ENCODE measurements at regions not wholly inside any gene's neighbourhood (a gene's known extent, or its start where the extent isn't known, plus 50 kb on each side); places are given as distances from the start of the nearest gene placed in this dataset.
"Not testable (repeated sequence)": the region's sequence is repeated elsewhere in the genome, so short reads cannot be mapped to it uniquely, and the experiment has no call there.

DNA sequence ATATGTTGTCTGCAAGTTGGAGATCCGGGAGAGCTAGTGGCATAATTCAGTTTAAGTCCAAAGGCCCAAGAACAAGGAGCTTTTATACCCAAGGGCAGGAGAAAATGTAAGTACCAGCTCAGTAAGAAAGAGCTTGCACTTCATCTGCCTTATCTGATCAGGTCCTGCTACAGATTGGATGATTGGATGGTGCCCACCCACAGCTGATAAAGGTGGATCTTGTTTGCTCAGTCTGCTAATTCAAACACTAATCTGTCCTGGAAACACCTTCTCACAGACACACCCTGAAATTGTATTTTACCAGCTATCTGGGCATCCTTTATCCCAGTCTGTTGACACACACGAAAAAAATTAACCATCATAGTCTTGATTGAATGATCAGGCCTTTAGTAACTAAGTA lies 230.7 kb upstream of the SLC16A7 start:
- DNase-seq (ENCODE audit: extremely low read depth, low read depth) = no peak
- TF ChIP-seq, protein P1, sequence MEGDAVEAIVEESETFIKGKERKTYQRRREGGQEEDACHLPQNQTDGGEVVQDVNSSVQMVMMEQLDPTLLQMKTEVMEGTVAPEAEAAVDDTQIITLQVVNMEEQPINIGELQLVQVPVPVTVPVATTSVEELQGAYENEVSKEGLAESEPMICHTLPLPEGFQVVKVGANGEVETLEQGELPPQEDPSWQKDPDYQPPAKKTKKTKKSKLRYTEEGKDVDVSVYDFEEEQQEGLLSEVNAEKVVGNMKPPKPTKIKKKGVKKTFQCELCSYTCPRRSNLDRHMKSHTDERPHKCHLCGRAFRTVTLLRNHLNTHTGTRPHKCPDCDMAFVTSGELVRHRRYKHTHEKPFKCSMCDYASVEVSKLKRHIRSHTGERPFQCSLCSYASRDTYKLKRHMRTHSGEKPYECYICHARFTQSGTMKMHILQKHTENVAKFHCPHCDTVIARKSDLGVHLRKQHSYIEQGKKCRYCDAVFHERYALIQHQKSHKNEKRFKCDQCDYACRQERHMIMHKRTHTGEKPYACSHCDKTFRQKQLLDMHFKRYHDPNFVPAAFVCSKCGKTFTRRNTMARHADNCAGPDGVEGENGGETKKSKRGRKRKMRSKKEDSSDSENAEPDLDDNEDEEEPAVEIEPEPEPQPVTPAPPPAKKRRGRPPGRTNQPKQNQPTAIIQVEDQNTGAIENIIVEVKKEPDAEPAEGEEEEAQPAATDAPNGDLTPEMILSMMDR (IDR thresholded peaks at IDR 0.05; ENCODE audit: low read depth, low read length) = no peak

DNA sequence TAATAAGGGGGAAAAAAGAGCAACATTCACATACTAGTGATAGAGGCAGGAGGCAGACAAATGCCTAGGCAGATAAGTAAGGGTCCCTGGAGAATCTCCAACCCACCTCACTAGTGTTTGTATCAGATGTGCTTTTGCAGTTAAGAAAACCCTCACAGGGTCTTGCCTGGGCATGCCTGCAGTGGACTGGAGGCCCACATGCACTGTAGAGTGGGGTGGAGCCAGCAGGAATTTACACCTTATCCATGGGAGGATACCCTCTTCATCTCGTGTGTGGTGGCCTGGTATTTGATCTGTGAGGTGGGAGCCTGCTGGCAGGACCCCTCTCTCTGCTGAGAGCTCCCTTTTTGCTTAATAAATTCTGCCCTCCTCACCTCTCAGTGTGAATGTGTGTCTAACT lies 238.0 kb upstream of the SLC16A7 start:
- no peak for DNase-seq (ENCODE audit: extremely low read depth, low read depth)
- TF ChIP-seq, protein P1 (IDR thresholded peaks at IDR 0.05; ENCODE audit: low read depth, low read length) = no peak

DNA sequence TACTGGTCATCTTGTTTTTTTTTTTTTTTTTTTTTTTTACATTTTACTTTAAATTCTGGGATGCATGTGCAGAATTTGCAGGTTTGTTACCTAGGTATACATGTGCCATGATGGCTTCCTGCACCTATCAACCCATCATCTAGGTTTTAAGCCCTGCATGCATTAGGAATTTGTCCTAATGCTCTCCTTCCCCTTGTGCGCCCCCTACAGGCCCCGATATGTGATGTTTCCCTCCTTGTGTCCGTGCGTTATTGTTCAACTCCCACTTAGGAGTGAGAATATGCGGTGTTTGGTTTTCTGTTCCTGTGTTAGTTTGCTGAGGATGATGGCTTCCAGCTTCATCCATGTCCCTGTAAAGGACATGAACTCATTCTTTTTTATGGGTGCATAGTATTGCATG lies 249.6 kb upstream of the SLC16A7 start:
- not testable (repeated sequence) for DNase-seq (ENCODE audit: extremely low read depth, low read depth)

DNA sequence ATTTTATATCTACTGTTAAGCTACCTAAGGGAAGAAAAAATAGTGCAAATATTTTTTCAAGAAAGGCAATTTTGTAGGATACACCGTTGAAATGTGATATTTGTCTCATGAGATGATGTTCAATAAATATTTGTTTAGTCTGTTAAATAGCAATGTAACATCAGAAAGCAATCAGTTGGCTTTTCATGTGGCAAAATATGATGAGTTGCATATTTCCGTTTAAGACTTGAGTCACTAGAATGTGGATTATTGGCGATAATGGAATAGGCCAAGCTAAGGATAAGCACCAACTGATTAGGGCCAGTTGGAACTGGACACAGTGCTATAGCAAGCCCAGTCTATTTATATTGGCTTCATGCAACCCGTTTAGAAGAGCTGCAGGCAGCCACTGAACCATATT lies 250.4 kb upstream of the SLC16A7 start:
- TF ChIP-seq, protein P1 (IDR thresholded peaks at IDR 0.05; ENCODE audit: low read depth, low read length) = no peak

DNA sequence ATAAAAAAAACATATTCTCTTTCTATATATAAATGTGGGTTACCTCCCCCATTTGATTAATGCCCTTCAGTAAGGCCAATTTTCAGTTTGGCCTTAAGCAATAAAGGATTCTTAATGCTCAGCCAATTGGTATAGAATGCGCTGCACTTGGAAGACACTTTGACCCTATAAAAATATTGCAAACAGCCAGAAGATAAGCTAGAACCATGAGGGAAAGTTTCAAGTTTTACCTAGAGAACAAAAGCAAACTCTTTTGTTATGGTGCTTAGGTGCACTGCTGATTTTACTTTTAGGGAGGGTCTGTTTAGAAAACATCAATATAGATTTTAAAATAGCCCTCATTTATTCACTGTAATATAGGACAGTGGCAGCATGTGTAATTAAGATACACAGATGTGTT lies 251.6 kb upstream of the SLC16A7 start:
- no peak for DNase-seq (ENCODE audit: extremely low read depth, low read depth)
- TF ChIP-seq, protein P1 (IDR thresholded peaks at IDR 0.05; ENCODE audit: low read depth, low read length) = no peak

More for the DNA sequence above, 250.4 kb upstream of the SLC16A7 start:
- DNase-seq (ENCODE audit: extremely low read depth, low read depth) = no peak

DNA sequence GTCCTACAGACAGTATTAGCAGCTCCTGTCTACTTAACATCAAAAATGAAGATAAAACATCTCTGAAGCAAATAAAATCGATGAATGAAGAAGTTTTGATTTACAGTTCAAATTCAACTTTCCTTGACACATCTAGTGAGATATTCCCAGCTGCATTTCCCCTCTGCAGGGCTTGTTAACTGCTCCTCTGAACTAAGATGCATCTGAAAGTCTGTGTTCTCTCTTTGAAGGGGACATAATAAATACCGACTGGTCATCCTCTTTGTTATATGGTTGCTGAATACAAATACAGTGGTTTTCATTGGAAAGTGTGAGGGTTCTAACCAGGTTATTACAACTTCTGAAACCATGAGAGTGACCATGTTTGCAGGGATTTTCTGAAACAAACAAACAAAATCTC lies 266.4 kb upstream of the SLC16A7 start:
- DNase-seq (ENCODE audit: extremely low read depth, low read depth) = no peak
- TF ChIP-seq, protein P1 (IDR thresholded peaks at IDR 0.05; ENCODE audit: low read depth, low read length) = no peak

DNA sequence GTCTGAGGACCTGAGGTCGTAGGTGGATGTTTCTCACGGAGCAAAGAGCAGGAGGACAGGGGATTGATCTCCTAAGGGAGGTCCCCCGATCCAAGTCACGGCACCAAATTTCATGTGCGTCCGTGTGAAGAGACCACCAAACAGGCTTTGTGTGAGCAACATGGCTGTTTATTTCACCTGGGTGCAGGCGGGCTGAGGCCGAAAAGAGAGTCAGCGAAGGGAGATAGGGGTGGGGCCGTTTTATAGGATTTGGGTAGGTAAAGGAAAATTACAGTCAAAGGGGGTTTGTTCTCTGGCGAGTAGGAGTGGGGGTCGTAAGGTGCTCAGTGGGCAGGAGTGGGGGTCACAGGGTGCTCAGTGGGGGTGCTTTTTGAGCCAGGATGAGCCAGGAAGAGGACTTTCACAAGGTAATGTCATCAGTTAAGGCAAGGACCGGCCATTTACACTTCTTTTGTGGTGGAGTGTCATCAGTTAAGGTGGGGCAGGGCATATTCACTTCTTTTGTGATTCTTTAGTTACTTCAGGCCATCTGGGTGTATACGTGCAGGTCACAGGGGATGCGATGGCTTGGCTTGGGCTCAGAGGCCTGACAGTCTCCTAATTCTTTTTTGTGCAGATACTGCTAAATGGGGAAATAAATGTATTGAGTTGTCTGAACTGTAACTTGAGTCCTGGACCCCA lies 267.3 kb upstream of the SLC16A7 start:
- DNase-seq (ENCODE audit: extremely low read depth, low read depth) = not testable (repeated sequence)

- DNase-seq (ENCODE audit: extremely low read depth, low read depth) = not testable (repeated sequence)
Observed at GRCh38 chr12:59326457-59326856, 269.4 kb upstream of the SLC16A7 start.

- DNase-seq (ENCODE audit: extremely low read depth, low read depth) = no peak
Observed at GRCh38 chr12:59322473-59322872, 273.4 kb upstream of the SLC16A7 start.

More at GRCh38 chr12:59322473-59322872, 273.4 kb upstream of the SLC16A7 start:
- TF ChIP-seq, protein P1 (IDR thresholded peaks at IDR 0.05; ENCODE audit: low read depth, low read length) = no peak
